ENCODE measurements at regions not wholly inside any gene's neighbourhood (a gene's known extent, or its start where the extent isn't known, plus 50 kb on each side); places are given as distances from the start of the nearest gene placed in this dataset.

DNA sequence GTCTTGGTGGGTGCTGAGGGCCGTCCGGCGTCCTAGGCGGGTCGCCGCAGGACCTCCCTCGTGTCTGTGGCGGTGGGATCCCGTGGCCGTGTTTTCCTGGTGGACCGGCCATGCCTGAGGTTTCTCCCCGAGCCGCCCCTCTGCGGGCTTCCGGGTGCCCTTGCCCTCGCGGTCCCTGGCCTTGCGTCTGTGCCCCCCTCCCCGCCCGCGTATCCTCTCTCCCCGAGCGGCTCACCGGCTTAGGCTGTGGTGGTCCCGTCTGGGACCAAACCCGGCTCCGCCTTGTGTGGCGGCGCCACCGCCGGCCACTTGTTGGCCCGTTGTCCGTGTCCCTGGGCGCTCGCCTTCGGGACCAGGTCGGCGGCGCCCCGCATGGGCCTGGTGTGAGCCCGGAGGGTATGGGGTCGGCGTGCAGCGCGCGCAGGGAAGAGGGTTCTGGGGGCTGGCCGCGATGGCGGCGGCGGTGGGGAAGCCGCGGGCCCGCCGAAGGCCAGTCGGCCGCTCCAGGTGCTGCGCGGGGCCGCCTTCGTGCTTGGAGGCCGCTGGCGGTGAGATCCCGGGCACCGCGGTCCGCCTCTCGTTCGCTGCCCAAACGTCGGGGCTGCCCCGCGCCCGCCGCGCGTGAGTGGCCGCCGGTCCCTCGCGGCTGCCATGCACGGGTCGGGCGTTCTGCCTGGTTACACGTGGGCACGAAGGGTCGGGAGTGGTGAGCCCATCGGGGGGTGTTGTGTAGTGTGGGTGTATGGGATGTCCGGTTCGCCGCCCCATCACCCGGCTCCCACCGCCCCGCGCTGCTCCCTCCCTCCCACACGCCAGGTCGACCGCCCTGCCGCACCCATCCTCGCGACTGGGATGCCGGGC lies 3899.1 kb upstream of the OR11H1 start:
- no peak for DNase-seq

DNA sequence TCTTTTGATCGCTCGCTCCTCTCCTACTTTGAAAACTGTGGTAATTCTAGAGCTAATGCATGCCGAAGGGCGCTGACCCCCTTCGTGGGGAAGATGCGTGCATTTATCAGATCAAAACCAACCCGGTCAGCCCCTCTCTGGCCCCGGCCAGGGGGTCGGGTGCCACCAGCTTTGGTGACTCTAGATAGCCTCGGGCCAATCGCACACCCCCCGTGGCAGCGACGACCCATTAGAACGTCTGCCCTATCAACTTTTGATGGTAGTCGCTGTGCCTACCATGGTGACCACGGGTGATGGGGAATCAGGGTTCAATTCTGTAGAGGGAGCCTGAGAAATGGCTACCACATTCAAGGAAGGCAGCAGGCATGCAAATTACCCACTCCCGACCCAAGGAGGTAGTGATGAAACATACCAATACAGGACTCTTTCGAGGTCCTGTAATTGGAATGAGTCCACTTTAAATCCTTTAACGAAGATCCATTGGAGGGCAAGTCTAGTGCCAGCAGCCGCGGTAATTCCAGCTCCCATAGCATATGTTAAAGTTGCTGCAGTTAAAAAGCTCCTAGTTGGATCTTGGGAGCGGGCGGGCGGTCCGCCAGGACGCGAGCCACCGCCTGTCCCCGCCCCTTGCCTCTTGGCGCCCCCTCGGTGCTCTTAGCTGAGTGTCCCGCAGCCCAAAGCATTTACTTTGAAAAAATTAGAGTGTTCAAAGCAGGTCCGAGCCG lies 3898.2 kb upstream of the OR11H1 start:
- no peak for DNase-seq

DNA sequence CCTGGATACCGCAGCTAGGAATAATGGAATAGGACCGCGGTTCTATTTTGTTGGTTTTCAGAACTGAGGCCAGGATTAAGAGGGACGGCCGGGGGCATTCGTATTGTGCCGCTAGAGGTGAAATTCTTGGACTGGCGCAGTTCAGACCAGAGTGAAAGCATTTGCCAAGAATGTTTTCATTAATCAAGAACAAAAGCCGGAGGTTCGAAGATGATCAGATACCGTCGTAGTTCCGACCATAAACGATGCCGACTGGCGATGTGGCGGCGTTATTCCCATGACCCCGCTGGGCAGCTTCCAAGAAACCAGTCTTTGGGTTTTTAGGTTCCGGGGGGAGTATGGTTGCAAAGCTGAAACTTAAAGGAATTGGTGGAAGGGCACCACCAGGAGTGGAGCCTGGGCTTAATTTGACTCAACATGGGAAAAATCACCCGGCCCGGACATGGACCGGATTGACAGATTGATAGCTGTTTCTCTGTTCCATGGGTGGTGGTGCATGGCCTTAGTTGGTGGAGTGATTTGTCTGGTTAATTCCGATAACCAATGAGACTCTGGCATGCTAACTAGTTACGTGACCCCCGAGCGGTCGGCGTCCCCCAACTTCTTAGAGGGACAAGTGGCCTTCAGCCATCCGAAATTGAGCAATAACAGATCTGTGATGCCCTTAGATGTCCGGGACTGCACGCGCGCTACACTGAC lies 3897.5 kb upstream of the OR11H1 start:
- DNase-seq, result peak in 2 of 3 donors; percentile 19 to 21
